ENCODE measurements at regions not wholly inside any gene's neighbourhood (a gene's known extent, or its start where the extent isn't known, plus 50 kb on each side); places are given as distances from the start of the nearest gene placed in this dataset.
A peak's percentile ranks its signal among the peaks of the same experiment; 100 is the strongest.
"Not testable (repeated sequence)": the region's sequence is repeated elsewhere in the genome, so short reads cannot be mapped to it uniquely, and the experiment has no call there.

DNA sequence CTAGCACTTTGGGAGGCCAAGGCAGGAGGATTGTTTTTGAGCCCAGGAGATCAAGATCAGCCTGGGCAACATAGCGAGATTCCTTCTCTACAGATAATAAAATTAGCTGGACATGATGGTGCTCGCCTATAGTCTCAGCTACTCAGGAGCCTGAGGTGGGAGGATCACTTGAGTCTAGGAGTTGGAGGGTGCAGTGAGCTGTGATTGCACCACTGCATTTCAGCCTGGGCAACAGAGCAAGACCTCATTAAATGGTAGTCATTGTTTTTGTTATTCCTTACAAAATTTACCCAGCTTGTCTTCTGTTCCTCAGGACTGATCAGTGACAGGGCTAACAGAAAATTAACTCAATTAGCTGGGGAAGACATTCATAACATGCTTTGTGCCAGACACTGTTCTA is 104.5 kb downstream of the NDFIP1 start:
- WGBS, 2 donors: 100% methylated on average over 2 of the region's 2 CpGs
- Histone ChIP-seq H3K4me1 (peaks cover 6 to 17% (median 12%) of the 10 kb centered on the region in 4 donors), H3K27me3 (no peaks in the 10 kb centered on the region), H3K36me3 (no peaks in the 10 kb centered on the region), H3K4me3 (no peak overlapping the region), H3K27ac (no peak overlapping the region), H3K9me3 (no peaks in the 10 kb centered on the region)
- TF ChIP-seq CTCF (IDR thresholded peaks at IDR 0.05) (no peak), POLR2AphosphoS5 (IDR thresholded peaks at IDR 0.05) (no peak), EP300 (IDR thresholded peaks at IDR 0.05) (no peak), POLR2A (IDR thresholded peaks at IDR 0.05) (no peak)
- DNase-seq (no peak), ATAC-seq (ENCODE audit: low FRiP score in 2 of 2) (no peak)

DNA sequence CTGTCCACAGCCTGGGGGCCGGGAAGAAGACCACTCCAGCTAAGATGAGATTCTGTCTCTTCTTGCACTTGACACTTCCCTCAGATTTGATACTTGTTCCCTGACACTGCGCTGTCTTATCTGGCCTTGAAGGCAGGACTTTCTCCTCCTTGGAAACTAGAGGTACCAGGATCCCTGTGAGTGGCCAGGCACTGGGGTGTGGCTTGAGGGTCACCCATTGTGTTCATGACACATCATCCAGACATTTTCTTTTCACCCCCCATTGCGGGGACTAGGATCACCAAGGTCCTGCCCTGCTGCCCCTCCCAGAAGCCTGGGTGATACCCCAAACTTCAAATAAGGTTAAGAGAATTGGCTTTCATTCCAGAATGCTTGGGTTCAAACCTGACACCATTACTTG is 103.3 kb downstream of the NDFIP1 start:
- WGBS, 2 donors: 80 to 100% methylated on average over 2 to 3 of the region's 3 CpGs
- DNase-seq (no peak), ATAC-seq (ENCODE audit: low FRiP score in 2 of 2) (no peak)
- H3K9me3 ChIP-seq: no peaks in the 10 kb centered on the region
- H3K4me1 ChIP-seq: peaks cover 6 to 17% (median 10%) of the 10 kb centered on the region in 4 donors
- no peak for TF ChIP-seq POLR2AphosphoS5 (IDR thresholded peaks at IDR 0.05)
- TF ChIP-seq CTCF (IDR thresholded peaks at IDR 0.05): no peak
- no peak for TF ChIP-seq POLR2A (IDR thresholded peaks at IDR 0.05)
- TF ChIP-seq EP300 (IDR thresholded peaks at IDR 0.05): no peak
- H3K27ac ChIP-seq: no peak overlapping the region
- no peaks in the 10 kb centered on the region for H3K27me3 ChIP-seq
- no peaks in the 10 kb centered on the region for H3K36me3 ChIP-seq
- H3K4me3 ChIP-seq: no peak overlapping the region

GRCh38 chr5:142210864-142211412 is 102.4 kb downstream of the NDFIP1 start:
- Histone ChIP-seq H3K27ac (no peak overlapping the region), H3K4me1 (peaks cover 4 to 11% (median 6%) of the 10 kb centered on the region in 4 donors), H3K36me3 (no peaks in the 10 kb centered on the region), H3K4me3 (no peak overlapping the region), H3K9me3 (no peaks in the 10 kb centered on the region), H3K27me3 (no peaks in the 10 kb centered on the region)
- no peak for TF ChIP-seq POLR2AphosphoS5 (IDR thresholded peaks at IDR 0.05)
- TF ChIP-seq CTCF (IDR thresholded peaks at IDR 0.05): no peak
- TF ChIP-seq POLR2A (IDR thresholded peaks at IDR 0.05): no peak
- TF ChIP-seq EP300 (IDR thresholded peaks at IDR 0.05): no peak
- ATAC-seq (ENCODE audit: low FRiP score in 2 of 2): no peak
- WGBS, 2 donors: 93 to 94% methylated on average over 4 to 11 of the region's 11 CpGs
- no peak for DNase-seq

DNA sequence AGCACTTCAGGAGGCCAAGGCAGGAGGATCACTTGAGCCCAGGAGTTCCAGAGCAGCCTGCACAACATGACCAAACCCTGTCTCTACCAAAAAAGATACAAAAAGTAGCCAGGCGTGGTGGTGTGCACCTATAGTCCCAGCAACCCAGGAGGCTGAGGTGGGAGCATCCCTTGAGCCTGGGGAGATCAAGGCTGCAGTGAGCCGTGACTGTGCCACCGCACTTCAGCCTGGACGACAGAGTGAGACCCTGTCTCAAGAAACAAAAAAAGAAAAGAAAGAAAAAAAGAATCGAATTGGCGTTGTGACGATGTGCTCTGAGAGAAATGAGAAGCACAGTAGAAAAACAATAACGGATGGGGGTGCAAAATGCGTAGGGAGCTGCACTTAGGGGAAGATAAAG is 101.4 kb downstream of the NDFIP1 start:
- Histone ChIP-seq H3K27ac (no peak overlapping the region), H3K4me1 (peaks cover 0 to 1% (median 0%) of the 10 kb centered on the region in 4 donors), H3K36me3 (no peaks in the 10 kb centered on the region), H3K9me3 (no peaks in the 10 kb centered on the region), H3K27me3 (no peaks in the 10 kb centered on the region), H3K4me3 (no peak overlapping the region)
- TF ChIP-seq POLR2A (IDR thresholded peaks at IDR 0.05) (no peak), CTCF (IDR thresholded peaks at IDR 0.05) (no peak), POLR2AphosphoS5 (IDR thresholded peaks at IDR 0.05) (no peak), EP300 (IDR thresholded peaks at IDR 0.05) (no peak)
- 96 to 97% methylated on average over 9 of the region's 9 CpGs for WGBS, 2 donors
- no peak for ATAC-seq (ENCODE audit: low FRiP score in 2 of 2)
- DNase-seq: no peak

- DNase-seq: no peak
- whole genome bisulfite sequencing, 2 donors: 87 to 91% methylated on average over 8 of the region's 8 CpGs
- H3K9me3 ChIP-seq: no peaks in the 10 kb centered on the region
- no peaks in the 10 kb centered on the region for H3K27me3 ChIP-seq
- H3K27ac ChIP-seq: no peak overlapping the region
- TF ChIP-seq EP300 (IDR thresholded peaks at IDR 0.05): no peak
- TF ChIP-seq POLR2AphosphoS5 (IDR thresholded peaks at IDR 0.05): no peak
- no peak for TF ChIP-seq CTCF (IDR thresholded peaks at IDR 0.05)
- no peak for TF ChIP-seq POLR2A (IDR thresholded peaks at IDR 0.05)
- ATAC-seq (ENCODE audit: low FRiP score in 2 of 2): no peak
- H3K36me3 ChIP-seq: no peaks in the 10 kb centered on the region
- no peak overlapping the region for H3K4me3 ChIP-seq
- H3K4me1 ChIP-seq: no peaks in the 10 kb centered on the region
These were observed 100.3 kb downstream of the NDFIP1 start for GRCh38 chr5:142208777-142209312.

GRCh38 chr5:142208244-142208643 is 99.7 kb downstream of the NDFIP1 start:
- H3K9me3 ChIP-seq; ATAC-seq (ENCODE audit: low FRiP score in 2 of 2); H3K4me3 ChIP-seq; H3K36me3 ChIP-seq; H3K27me3 ChIP-seq; H3K27ac ChIP-seq; H3K4me1 ChIP-seq: not testable (repeated sequence)
- 61 to 70% methylated on average over 7 of the region's 7 CpGs for WGBS, 2 donors
- peak in 1 of 2 donors; percentile 52 for DNase-seq

Data from upper lobe of left lung (tissue), 6 donors.